Transverse colon (tissue), 4 donors: ENCODE measurements at regions not wholly inside any gene's neighbourhood (a gene's known extent, or its start where the extent isn't known, plus 50 kb on each side); places are given as distances from the start of the nearest gene placed in this dataset.
"Not testable (repeated sequence)": the region's sequence is repeated elsewhere in the genome, so short reads cannot be mapped to it uniquely, and the experiment has no call there.

Experiments
- POLR2A ChIP-seq: fragments of 450-650 bp; IDR thresholded peaks from one replicate; pipeline ENCODE4 v1.6.1; 2016; ENCODE audit warnings: antibody characterized with exemption, mild to moderate bottlenecking, moderate library complexity
- POLR2AphosphoS5 ChIP-seq, 3 donors: sonication (generic); formaldehyde crosslinking; IDR thresholded peaks; one replicate each; pipeline ENCODE4 v1.6.1; 2016; ENCODE audit warnings: antibody characterized with exemption in 3 of 3
- TF ChIP-seq, protein P1 (sequence below), 5 experiments: fragments of 200-600 bp in 3 of 5; fragments of 450-650 bp in 2 of 5; sonication (generic) in 3 of 5; IDR thresholded peaks; 1 replicate in 2 of 5; 2 replicates in 3 of 5; pipeline ENCODE4 v1.5.1; 2016 to 2017; ENCODE audit warnings: antibody characterized with exemption in 5 of 5, inconsistent platforms in 3 of 5, mild to moderate bottlenecking in 2 of 5, moderate library complexity in 1 of 5

DNA sequence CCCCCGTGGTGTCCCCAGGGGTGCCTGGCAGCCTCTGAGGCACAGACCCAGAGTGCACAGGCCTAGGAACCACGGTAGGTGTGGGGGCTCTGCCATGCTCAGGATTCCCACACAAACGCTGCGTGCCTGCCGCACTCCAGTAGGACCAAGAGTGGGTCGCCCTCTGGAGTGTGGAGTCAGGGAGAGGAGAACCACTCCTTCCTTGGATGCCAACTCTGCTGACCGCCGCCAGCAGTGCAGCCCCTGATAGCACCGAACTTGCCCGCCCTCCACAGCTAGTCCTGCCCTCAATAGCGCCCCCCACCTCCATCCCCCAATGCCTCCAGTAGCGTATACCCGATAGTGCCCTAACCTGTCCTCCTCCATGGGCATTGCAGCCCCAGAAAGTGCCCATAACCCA, 402.0 kb downstream of the ZNF33B start:
- TF ChIP-seq, protein P1, sequence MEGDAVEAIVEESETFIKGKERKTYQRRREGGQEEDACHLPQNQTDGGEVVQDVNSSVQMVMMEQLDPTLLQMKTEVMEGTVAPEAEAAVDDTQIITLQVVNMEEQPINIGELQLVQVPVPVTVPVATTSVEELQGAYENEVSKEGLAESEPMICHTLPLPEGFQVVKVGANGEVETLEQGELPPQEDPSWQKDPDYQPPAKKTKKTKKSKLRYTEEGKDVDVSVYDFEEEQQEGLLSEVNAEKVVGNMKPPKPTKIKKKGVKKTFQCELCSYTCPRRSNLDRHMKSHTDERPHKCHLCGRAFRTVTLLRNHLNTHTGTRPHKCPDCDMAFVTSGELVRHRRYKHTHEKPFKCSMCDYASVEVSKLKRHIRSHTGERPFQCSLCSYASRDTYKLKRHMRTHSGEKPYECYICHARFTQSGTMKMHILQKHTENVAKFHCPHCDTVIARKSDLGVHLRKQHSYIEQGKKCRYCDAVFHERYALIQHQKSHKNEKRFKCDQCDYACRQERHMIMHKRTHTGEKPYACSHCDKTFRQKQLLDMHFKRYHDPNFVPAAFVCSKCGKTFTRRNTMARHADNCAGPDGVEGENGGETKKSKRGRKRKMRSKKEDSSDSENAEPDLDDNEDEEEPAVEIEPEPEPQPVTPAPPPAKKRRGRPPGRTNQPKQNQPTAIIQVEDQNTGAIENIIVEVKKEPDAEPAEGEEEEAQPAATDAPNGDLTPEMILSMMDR (IDR thresholded peaks at IDR 0.05) = not testable (repeated sequence)
- not testable (repeated sequence) for TF ChIP-seq POLR2A; POLR2AphosphoS5 (IDR thresholded peaks at IDR 0.05)
